CD14-positive monocyte (primary cell): ENCODE measurements at regions not wholly inside any gene's neighbourhood (a gene's known extent, or its start where the extent isn't known, plus 50 kb on each side); places are given as distances from the start of the nearest gene placed in this dataset.

Source experiments
- DNase-seq, 3 donors: peaks; one replicate each; pipeline ENCODE4 v3.0.0-alpha.2; 2011 to 2022
- H2AFZ ChIP-seq: 2 replicates; pipeline ENCODE4 v1.6.0; 2012; ENCODE audit warnings: mild to moderate bottlenecking, low read depth, low read length, inconsistent platforms; ENCODE audit not compliant: insufficient read depth, poor library complexity, severe bottlenecking
- H3K27ac ChIP-seq, 2 donors: 1 replicate in 1 of 2; 2 replicates in 1 of 2; pipeline ENCODE4 v1.5.1; 2012 to 2013; ENCODE audit warnings: low read length in 2 of 2, control low read depth in 1 of 2, inconsistent platforms in 1 of 2, low read depth in 1 of 2, mild to moderate bottlenecking in 1 of 2
- H3K27me3 ChIP-seq, 2 donors: one replicate each; pipeline versions ENCODE4 v1.6.0 to v1.6.1; 2011 to 2013; ENCODE audit warnings: low read length in 2 of 2; ENCODE audit not compliant: control insufficient read depth in 2 of 2, insufficient read depth in 2 of 2
- H3K36me3 ChIP-seq, 2 donors: replicated peaks in 1 of 2; 1 replicate in 1 of 2; 2 replicates in 1 of 2; pipeline versions ENCODE4 v1.5.1 to v1.6.1; 2012 to 2013; ENCODE audit warnings: low read length in 2 of 2, control low read depth in 1 of 2, inconsistent platforms in 1 of 2, mild to moderate bottlenecking in 1 of 2; ENCODE audit not compliant: insufficient read depth in 2 of 2, control insufficient read depth in 1 of 2
- H3K4me1 ChIP-seq, 2 donors: 1 replicate in 1 of 2; 2 replicates in 1 of 2; pipeline versions ENCODE4 v1.5.1 to v1.6.1; 2012 to 2013; ENCODE audit warnings: low read length in 2 of 2, control low read depth in 1 of 2, inconsistent platforms in 1 of 2, mild to moderate bottlenecking in 1 of 2, moderate library complexity in 1 of 2; ENCODE audit not compliant: insufficient read depth in 2 of 2, control insufficient read depth in 1 of 2
- H3K4me2 ChIP-seq: replicated peaks from 2 replicates; pipeline ENCODE3; 2012; ENCODE audit warnings: low read length, moderate library complexity, mild to moderate bottlenecking; ENCODE audit not compliant: poor library complexity, severe bottlenecking; ENCODE audit errors: extremely low read depth
- H3K4me3 ChIP-seq, 3 experiments: fragments of 200-600 bp in 1 of 3; sonication (generic) in 1 of 3; replicated peaks in 1 of 3; 1 replicate in 2 of 3; 2 replicates in 1 of 3; pipeline ENCODE4 v1.5.1; 2011 to 2013; ENCODE audit warnings: low read length in 3 of 3, mild to moderate bottlenecking in 3 of 3, control low read depth in 2 of 3, low read depth in 2 of 3, inconsistent platforms in 1 of 3, moderate library complexity in 1 of 3
- H3K79me2 ChIP-seq: 2 replicates; pipeline ENCODE4 v1.6.0; 2012; ENCODE audit warnings: mild to moderate bottlenecking, control low read depth, inconsistent platforms, low read length, moderate library complexity; ENCODE audit not compliant: insufficient read depth
- H3K9ac ChIP-seq: 2 replicates; pipeline ENCODE4 v1.6.0; 2017; ENCODE audit warnings: low read length, mild to moderate bottlenecking; ENCODE audit not compliant: insufficient read depth, poor library complexity, severe bottlenecking
- H3K9me3 ChIP-seq, 2 donors: replicated peaks in 1 of 2; 1 replicate in 1 of 2; 2 replicates in 1 of 2; pipeline versions ENCODE4 v1.5.1 to v1.6.1; 2012 to 2013; ENCODE audit warnings: low read length in 2 of 2, control low read depth in 1 of 2; ENCODE audit not compliant: control insufficient read depth in 1 of 2, insufficient read depth in 1 of 2
- H4K20me1 ChIP-seq: 2 replicates; pipeline ENCODE4 v1.6.0; 2012; ENCODE audit warnings: mild to moderate bottlenecking, low read length, control low read depth, moderate library complexity; ENCODE audit not compliant: insufficient read depth
- H3K27ac Mint-ChIP-seq, 7 donors: one replicate each; pipeline ENCODE4 v1.8.0; 2020; ENCODE audit warnings: mild to moderate bottlenecking in 7 of 7, mixed read lengths in 7 of 7, moderate library complexity in 6 of 7, inconsistent platforms in 2 of 7
- H3K27me3 Mint-ChIP-seq, 3 donors: one replicate each; pipeline ENCODE4 v1.8.0; 2021 to 2022; ENCODE audit warnings: low read depth in 3 of 3, mild to moderate bottlenecking in 3 of 3, mixed read lengths in 3 of 3, moderate library complexity in 3 of 3, inconsistent platforms in 1 of 3
- H3K36me3 Mint-ChIP-seq, 2 donors: one replicate each; pipeline ENCODE4 v1.8.0; 2020; ENCODE audit warnings: mixed read lengths in 2 of 2, inconsistent platforms in 1 of 2, mild to moderate bottlenecking in 1 of 2
- H3K4me1 Mint-ChIP-seq: one replicate; pipeline ENCODE4 v1.8.0; 2020; ENCODE audit warnings: mild to moderate bottlenecking, mixed read lengths
- H3K4me3 Mint-ChIP-seq, 2 donors: one replicate each; pipeline ENCODE4 v1.8.0; 2020; ENCODE audit warnings: mild to moderate bottlenecking in 2 of 2, mixed read lengths in 2 of 2, moderate library complexity in 1 of 2
- H3K9me3 Mint-ChIP-seq, 7 donors: one replicate each; pipeline ENCODE4 v1.8.0; 2020 to 2022; ENCODE audit warnings: mixed read lengths in 7 of 7, mild to moderate bottlenecking in 6 of 7, moderate library complexity in 6 of 7, inconsistent platforms in 2 of 7
- WGBS: methylation state at CpG from one replicate; pipeline ENCODE4 v1.1.5; 2013; ENCODE audit warnings: missing lambda C conversion rate; ENCODE audit not compliant: insufficient coverage; 5-methylcytosine and 5-hydroxymethylcytosine counted together
- intact Hi-C, 2 donors: fragments of 100-400 bp; cut with micrococcal nuclease; formaldehyde crosslinking; loops; one replicate each; pipeline versions ENCODE4 v1.15.0 to v1.15.1; 2023
- TF ChIP-seq, protein P1 (sequence below): fragments of 200-600 bp; IDR thresholded peaks from one replicate; pipeline ENCODE4 v1.8.0; 2022; ENCODE audit warnings: antibody characterized with exemption, mild to moderate bottlenecking

DNA sequence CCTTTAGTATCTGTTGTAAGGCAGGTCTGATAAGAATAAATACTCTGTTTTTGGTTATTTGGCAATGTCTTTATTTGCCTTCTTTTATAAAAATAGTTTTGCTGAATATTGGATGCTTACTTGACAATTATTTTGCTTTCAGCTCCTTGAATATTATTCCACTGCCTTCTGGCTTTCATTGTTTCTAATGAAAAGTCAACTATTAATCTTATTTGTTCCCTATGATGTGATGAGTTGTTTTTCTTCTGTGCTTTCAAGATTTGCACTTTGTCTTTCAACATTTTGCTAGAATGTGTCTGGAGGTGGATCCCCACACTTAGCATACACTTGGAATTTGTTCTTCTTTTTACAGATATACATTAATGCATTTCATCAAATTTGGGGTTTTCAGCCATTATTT, 203.8 kb upstream of the PTPRZ1 start:
- TF ChIP-seq, protein P1, sequence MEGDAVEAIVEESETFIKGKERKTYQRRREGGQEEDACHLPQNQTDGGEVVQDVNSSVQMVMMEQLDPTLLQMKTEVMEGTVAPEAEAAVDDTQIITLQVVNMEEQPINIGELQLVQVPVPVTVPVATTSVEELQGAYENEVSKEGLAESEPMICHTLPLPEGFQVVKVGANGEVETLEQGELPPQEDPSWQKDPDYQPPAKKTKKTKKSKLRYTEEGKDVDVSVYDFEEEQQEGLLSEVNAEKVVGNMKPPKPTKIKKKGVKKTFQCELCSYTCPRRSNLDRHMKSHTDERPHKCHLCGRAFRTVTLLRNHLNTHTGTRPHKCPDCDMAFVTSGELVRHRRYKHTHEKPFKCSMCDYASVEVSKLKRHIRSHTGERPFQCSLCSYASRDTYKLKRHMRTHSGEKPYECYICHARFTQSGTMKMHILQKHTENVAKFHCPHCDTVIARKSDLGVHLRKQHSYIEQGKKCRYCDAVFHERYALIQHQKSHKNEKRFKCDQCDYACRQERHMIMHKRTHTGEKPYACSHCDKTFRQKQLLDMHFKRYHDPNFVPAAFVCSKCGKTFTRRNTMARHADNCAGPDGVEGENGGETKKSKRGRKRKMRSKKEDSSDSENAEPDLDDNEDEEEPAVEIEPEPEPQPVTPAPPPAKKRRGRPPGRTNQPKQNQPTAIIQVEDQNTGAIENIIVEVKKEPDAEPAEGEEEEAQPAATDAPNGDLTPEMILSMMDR, result no peak
- H3K9me3 Mint-ChIP-seq, result peaks cover 0 to 3% (median 0%) of the 10 kb centered on the region in 7 donors
- no peak overlapping the region for H3K27ac Mint-ChIP-seq
- Histone ChIP-seq H3K27ac (no peak overlapping the region), H3K79me2 (no peaks in the 10 kb centered on the region), H3K9ac (no peak overlapping the region), H3K4me1 (no peaks in the 10 kb centered on the region), H2AFZ (no peak overlapping the region), H3K27me3 (no peaks in the 10 kb centered on the region), H3K4me2 (no peak overlapping the region), H3K4me3 (no peak overlapping the region), H3K36me3 (no peaks in the 10 kb centered on the region), H3K9me3 (peaks cover 4 to 7% of the 10 kb centered on the region in 2 donors), H4K20me1 (no peaks in the 10 kb centered on the region)
- H3K27me3 Mint-ChIP-seq, result no peaks in the 10 kb centered on the region
- intact Hi-C loops, result no loop called here
- H3K4me3 Mint-ChIP-seq, result no peak overlapping the region
- no peaks in the 10 kb centered on the region for H3K4me1 Mint-ChIP-seq
- no peaks in the 10 kb centered on the region for H3K36me3 Mint-ChIP-seq
- no peak for DNase-seq

DNA sequence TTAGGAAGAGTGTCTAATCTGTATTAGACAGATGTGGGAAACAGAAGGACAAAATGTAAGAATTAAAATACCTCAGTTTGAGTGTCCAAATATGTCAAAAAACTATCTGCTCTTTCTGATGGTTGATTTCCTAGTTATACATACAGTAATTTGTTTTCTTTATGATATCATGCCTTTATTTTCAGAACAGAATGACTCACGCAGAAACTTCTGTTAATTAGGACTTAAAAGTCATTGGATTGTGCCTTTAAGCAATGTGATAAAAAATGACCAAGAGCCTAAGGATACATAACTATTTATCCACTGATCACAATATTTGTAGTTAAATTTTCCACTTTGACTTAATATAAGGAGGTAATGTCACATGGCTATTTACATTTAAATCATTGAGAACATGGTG, 206.7 kb upstream of the PTPRZ1 start:
- no peak overlapping the region for H3K27ac ChIP-seq
- H3K4me3 Mint-ChIP-seq, result no peak overlapping the region
- H3K36me3 Mint-ChIP-seq, result no peaks in the 10 kb centered on the region
- TF ChIP-seq, protein P1, result no peak
- H3K36me3 ChIP-seq, result no peaks in the 10 kb centered on the region
- H3K79me2 ChIP-seq, result no peaks in the 10 kb centered on the region
- no peaks in the 10 kb centered on the region for H4K20me1 ChIP-seq
- DNase-seq, result no peak
- no peaks in the 10 kb centered on the region for H3K27me3 ChIP-seq
- no peak overlapping the region for H3K27ac Mint-ChIP-seq
- WGBS, result no CpG with 5 or more reads among the region's 1 CpG
- H3K4me1 Mint-ChIP-seq, result no peaks in the 10 kb centered on the region
- H3K4me2 ChIP-seq, result no peak overlapping the region
- no peak overlapping the region for H2AFZ ChIP-seq
- no peak overlapping the region for H3K9ac ChIP-seq
- H3K27me3 Mint-ChIP-seq, result no peaks in the 10 kb centered on the region
- H3K9me3 ChIP-seq, result peaks cover 4 to 7% of the 10 kb centered on the region in 2 donors
- intact Hi-C loops, result no loop called here
- no peaks in the 10 kb centered on the region for H3K4me1 ChIP-seq
- peaks cover 0 to 5% (median 0%) of the 10 kb centered on the region in 7 donors for H3K9me3 Mint-ChIP-seq
- no peak overlapping the region for H3K4me3 ChIP-seq
